GM19035 (cell line): ENCODE measurements at regions not wholly inside any gene's neighbourhood (a gene's known extent, or its start where the extent isn't known, plus 50 kb on each side); places are given as distances from the start of the nearest gene placed in this dataset.

Source experiments
- ATAC-seq: cut with Tn5 transposase; IDR thresholded peaks from one replicate; pipeline ENCODE4 v1.9.1; 2021; ENCODE audit not compliant: unreplicated experiment

DNA sequence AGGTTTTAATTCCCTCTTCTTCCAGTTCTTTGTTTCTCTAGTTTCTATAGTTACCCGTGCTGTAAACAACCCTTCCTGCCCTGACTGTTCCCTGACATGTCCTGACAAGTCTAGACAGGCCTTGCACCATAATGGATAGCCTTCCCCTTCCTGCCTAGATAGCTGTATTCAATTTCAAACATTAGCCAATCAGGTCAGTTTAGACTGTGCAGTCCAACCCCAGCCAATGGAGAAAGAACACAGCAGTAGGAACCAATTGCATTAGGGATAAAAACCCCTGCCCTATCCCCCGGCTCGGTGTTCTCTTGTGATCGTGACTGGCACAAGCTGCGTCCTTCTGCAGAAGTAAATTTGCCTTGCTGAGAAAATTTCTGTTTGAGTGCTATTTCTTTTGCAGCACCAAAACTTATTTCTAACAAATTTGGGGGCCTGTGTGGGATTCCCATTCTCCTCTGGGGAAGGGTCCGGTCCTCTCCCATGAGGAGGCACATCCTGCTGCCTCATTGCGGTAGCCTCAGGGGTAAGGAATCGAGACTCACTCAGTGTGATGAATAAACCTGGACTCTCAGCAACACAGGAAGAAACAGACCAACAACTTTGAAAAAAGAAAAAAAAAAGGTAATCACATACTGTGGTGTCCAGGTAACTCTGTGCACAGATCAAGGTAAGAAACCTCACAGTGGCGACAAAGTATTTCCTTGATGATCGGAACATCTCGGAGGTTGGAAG, 248.7 kb upstream of the ECI2 start:
- no peak for ATAC-seq

DNA sequence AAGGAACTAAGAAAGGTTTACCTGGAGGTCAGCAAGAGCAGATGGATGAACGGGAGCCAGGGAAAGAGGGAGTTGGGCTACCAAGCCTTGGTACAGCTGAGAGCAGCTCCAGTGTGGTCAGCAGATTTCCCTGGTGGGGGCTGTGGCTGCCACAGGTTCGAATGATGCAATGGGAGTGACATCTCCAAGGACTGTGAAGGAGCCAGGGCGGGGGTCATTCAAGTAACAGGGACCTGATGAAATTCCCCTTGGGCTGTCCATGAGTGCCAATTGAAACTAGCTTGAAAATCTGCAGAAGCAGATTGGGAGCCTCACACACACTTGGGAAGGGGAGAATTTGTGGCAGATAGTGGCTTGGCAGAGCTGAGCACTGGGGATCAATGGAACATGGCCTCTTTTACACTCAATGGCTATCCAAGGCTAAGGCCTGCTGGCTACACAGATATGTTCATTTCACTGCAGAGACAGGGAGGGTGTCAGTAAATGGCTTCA, 247.0 kb upstream of the ECI2 start:
- no peak for ATAC-seq

DNA sequence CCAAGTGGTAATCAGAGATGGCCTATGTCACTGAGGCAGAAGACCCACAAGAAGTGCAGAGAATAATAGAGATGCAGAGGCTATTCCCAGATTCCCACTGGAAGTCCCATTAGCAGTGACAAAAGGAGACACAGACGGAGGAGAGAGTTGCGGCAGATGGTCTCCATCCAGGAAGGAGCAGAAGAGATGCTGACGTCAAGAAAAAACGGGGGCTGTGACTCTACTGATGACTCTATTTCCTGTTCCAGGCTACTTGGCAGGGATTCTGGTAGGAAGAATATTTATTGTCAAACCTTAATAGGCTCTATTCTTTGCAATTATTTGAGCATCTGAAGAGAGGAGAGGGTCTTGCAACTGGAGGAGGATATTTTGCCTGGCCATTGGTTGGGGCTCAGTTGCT, 246.0 kb upstream of the ECI2 start:
- no peak for ATAC-seq

DNA sequence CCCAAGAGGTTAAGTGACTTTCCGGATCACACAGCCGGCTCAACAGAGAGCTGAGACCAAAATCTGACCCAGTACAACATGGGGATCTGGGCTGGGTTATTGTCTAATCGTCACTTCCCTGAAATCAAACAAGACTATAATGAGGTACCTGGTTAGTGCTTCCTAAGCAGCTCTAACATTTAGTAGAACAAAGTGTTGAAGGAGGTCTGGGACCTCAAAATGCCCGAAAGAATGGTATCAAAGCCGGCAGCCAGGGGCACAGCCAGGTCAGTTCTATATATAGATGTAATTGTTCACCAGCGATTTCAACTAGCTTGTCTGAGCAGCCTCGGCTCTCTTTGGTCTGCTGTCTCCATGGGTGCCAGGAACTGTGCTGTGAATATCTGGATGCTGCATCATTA, 245.5 kb upstream of the ECI2 start:
- no peak for ATAC-seq

DNA sequence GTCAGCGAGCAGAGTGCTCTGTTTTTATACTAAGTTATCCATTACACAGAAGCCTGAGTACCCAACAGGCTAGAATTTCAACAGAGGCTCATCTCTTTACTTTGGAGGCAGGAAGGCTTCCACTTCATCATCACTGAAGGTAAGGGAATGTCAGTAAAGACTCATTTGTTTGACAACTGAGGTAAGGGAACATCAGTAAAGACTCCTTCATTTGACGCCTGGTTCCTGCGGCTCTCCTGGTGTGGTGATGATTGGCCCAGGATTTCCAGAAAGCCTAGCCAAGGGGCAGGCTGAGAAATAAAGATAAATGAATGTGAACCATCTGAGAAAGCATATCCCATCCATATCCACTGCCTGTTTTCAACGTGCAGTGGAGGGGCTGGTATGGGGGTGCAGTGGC, 244.6 kb upstream of the ECI2 start:
- no peak for ATAC-seq

DNA sequence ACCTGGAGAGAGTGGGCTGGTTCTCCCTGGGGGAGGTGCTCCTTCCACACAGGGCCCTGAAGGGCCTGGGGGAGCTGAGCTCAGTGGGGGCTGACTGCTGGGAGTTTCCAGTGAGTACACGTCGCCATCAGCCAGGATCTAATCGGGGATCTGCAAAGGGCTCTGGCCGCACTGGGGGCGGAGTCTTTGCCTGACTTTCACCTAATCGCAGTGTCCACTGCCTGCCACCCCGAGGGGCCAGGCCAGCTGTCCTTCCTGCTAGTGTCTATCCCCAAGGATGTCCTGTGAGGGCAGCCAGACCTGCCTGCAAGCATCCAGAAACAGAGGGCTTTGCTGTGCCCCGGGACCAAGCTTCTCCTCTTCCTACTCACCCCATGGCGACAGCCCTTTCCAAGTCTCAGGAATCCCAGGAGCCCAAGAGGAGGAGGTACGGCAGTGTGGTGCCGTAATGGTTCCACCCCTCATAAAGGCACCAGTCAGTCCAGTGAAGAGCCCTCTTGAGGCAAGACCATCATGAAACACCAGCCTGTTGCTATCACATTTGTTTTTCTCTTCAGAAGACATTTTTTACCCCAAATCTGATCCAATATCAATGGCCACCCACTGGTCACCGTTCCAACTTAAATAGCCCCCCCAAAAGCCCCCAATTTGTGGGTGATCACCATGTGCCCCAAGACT, 243.1 kb upstream of the ECI2 start:
- no peak for ATAC-seq

DNA sequence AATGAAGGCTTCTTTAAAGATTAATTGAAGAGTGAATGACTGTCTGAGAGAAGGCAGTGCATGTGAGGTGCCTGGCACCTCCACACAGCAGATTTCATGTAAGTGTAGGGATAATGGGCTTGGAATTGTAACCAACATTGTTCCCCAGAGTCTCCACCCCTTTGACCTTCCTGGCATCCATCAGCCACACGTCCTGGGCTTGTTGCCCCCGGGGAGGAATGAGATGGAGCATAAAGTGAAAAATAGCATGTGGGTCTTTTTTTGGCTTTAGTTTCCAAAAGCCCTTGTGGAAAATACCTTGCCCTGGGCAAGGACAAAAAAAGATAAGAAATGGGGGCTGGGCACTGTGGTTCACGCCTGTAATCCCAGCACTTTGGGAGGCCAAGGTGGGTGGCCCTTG, 242.2 kb upstream of the ECI2 start:
- ATAC-seq = no peak

DNA sequence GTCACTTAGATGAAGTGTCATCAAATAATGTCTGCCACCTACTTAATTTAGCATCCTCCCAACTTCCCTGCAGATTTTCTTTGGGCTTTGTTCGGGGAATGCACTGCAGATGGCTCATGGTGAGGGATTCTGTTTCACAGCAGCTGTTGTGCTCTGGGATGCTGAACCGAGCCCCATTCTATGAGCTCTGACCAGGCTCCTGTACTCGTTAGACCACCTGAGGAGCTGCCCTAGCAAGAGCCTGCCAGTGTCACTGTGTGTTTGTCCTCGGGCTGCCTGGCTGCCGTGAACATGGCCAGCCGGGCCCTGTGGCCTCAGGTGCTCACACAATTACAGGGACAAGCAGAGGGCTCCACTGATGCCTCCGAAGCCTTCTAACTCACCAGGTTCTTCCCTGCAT, 238.8 kb upstream of the ECI2 start:
- ATAC-seq = no peak

GRCh38 chr6:4372866-4373265, 237.5 kb upstream of the ECI2 start:
- no peak for ATAC-seq

GRCh38 chr6:4371207-4371921, 236.0 kb upstream of the ECI2 start:
- ATAC-seq = no peak

DNA sequence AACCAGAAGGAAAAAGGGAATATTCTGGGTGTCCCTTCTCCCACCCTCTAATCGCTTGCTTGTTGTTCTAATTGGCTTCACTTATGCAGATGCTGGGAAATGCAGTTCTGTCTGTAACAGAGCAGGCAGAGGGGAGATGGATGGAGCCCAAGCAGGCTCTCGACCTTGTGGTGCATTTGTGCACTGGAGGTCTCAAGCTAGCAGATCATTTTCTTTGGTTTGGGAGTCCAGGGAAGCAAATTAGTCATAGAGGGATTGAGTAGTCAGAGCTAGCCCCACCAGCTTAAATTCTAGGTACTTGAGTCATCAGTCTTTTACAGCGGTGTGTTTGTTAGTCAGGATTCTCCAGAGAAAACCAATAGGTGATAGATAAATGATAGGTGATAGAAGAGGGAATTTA, 234.7 kb upstream of the ECI2 start:
- ATAC-seq = no peak

DNA sequence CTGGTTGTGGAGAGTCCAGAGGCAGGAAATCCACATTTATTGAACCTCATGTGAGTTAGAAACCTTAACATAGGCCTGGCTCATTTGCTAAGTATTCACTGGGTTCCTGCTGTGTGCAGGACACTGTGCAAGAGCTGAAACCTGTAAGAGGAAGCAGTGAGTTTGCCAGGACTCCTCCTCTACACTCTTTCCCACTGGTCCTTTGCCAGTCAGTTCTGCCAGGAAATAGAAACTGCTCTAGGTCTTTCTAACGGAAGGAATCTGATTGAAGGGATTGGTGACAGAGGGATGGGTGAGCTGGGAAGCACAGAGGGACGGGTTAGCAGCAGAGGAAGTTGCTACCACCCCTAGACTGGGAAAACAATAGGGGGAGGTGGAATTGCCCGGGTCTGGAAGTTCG, 234.2 kb upstream of the ECI2 start:
- no peak for ATAC-seq

GRCh38 chr6:4368649-4369048, 233.3 kb upstream of the ECI2 start:
- no peak for ATAC-seq

- no peak for ATAC-seq
These were observed 232.3 kb upstream of the ECI2 start for GRCh38 chr6:4367643-4368042.

- ATAC-seq = no peak
These were observed 231.4 kb upstream of the ECI2 start for GRCh38 chr6:4366635-4367395.

- no peak for ATAC-seq
These were observed 230.3 kb upstream of the ECI2 start for GRCh38 chr6:4365686-4366085.

DNA sequence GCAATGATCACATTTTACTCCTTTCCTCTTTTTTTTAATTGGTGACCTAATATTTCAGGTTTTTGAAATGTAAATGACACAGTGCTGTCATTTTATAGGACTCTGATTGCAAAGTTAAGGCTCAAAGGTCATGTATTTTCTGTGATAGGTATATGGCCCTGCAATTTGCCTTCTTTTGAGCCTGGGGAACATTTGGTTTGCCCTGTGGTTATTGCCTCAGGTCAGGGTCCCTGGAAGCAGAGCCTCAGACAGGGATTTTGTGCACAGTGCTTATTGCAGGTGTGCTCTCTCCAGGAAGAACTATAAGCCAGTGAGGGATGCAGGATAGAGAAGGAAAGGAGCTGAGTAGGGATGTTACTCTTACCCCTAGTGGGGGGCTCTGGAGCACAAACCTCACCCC, 229.3 kb upstream of the ECI2 start:
- ATAC-seq = no peak

GRCh38 chr6:4364172-4364571, 228.8 kb upstream of the ECI2 start:
- ATAC-seq = no peak

- no peak for ATAC-seq
These were observed 228.3 kb upstream of the ECI2 start for GRCh38 chr6:4363656-4364055.

- no peak for ATAC-seq
These were observed 227.0 kb upstream of the ECI2 start for GRCh38 chr6:4362326-4362725.

DNA sequence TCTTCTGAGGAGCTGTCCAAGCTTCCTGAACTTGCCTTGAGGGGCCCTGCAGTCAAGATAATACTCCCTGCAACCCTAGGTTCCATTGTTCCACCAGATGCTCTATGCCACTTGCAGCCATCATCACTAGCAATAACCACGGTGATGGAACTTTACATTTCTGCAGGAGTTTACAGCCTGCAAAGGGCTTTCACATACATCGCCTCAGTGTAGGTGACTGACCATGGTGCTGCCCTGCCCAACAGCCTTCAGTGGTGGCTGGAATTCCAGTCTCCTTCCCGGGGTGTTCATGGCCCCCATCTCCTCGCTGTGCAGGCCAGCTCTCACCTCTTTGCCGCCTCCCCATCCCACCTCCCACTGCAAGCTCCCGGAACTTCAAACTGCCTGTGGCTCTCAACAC, 225.5 kb upstream of the ECI2 start:
- no peak for ATAC-seq
